HG03521 (cell line): ENCODE measurements at regions not wholly inside any gene's neighbourhood (a gene's known extent, or its start where the extent isn't known, plus 50 kb on each side); places are given as distances from the start of the nearest gene placed in this dataset.
"Not testable (repeated sequence)": the region's sequence is repeated elsewhere in the genome, so short reads cannot be mapped to it uniquely, and the experiment has no call there.

Source experiments
- ATAC-seq: cut with Tn5 transposase; IDR thresholded peaks from one replicate; pipeline ENCODE4 v1.9.1; 2021; ENCODE audit warnings: mild to moderate bottlenecking, moderate library complexity; ENCODE audit not compliant: unreplicated experiment

DNA sequence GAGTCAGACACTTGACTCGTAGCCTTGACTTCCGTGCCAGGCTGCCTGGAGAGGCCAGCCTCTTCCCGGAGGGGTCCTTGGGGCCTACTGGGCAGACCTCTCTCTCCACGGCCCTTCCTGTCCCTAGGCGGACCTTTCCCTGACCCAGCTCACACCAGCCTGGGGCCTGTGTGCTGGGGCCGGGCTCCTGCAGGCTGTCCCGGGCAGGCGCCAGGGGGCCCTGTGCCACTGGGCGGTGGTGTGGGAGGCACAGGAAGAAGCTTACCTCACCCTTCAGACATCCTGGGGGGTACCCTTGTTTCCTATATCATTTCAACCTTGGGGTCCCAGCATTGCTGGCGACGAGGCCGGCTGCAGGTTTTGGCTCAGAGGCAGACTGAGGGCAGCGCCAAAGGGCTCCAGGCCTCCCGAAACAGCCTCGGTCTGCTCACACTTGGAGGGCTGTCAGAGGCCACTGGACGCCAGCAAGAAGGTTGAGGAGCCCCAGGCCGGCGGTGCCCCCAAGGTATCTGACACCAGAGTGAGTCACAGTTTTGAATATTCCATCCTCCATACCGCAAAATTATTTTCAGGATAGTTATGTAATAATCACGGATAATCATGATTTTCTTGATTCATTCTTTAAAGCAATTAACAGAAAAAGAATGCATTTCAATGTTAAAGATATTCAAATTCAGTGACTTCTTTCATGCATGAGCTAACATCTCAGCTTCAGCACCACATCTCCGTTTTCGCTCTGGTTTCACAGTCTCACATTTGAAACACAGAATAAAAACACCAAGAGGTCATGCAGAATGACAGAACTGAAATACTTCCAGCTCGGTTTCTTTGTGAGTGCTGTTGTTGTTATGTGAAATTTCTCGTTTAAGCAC, 3967.6 kb upstream of the TPTE start:
- ATAC-seq: not testable (repeated sequence)

DNA sequence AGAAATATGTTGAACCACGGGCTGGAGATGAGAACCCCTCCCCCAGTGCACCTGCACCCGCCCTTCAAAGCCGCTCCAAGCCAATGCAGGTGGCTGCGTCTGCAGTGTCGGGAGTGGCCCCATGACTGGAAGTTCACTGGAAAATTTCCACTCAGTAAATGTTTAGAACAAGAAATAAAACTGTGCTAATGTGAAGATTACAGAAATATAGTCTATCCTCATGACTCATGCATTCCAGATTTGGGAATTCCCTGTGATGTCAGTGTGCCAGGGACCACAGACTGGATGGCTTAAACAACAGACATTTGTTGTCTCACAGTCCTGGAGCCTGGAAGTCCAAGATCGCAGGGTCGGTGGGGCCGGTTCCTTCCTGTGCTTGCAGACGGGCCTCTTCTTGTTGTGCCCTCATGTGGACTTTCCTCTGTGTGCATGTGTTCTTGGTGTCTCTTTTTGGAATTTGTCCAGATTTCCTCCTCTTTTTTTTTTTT, 3967.0 kb upstream of the TPTE start:
- ATAC-seq: not testable (repeated sequence)

DNA sequence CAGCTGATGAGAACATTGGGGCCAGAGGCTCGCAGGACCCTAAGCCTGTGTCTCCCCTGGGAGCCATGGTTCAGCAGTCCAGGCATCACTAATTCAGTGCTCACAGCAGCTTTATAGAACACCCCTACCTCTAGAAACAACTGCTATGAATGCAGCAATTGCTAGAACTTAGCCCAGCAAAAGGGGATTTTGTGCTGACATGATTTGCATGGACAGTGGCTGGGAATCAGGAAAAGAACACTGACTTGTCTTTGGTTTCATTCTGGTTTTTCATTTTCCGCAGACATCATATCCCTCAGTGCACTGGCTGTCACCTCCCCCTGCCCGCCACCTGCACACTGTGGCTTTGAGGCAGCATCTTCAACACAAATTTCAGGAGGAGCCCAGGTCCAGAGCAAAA, 3964.9 kb upstream of the TPTE start:
- ATAC-seq: peak; percentile 50

DNA sequence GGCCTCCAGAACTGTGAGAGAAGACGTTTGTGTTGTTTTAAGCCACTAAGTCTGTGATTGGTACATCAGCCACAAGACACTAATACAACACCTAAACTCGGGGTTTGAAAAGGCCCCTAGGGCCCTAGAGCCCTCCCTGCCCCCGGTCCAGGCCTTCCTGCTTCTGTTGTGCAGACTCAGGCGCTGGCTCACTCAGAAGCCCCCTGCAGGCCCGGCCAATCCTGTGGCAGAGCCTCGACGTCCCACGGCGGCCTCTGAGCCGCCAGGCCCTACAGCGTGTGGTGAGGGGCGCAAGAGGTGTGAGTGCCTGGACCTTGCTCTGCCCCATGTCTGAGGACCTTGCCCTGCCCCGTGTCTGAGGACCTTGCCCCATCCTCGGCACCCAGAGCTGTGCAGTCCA, 3964.0 kb upstream of the TPTE start:
- ATAC-seq: not testable (repeated sequence)

DNA sequence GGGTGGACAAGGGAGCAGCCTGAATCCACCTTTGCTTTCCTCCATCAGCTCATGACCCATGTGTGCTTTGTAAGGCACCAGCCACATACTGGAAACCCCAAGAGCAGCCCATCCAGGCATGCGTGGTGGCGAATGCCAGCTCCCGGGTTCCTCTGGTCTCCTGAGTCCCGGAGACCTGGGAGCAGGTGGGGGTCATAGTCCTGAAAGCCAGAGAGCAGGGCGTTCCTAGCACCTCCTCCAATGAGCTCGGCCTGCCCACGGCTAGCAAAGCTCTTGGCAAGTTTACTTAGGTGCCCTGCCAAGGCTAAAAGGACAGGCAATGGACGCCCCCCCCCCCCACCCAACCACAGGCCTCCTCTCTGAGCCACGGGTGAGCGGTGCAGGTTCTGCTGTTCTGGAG, 3960.2 kb upstream of the TPTE start:
- ATAC-seq: not testable (repeated sequence)

DNA sequence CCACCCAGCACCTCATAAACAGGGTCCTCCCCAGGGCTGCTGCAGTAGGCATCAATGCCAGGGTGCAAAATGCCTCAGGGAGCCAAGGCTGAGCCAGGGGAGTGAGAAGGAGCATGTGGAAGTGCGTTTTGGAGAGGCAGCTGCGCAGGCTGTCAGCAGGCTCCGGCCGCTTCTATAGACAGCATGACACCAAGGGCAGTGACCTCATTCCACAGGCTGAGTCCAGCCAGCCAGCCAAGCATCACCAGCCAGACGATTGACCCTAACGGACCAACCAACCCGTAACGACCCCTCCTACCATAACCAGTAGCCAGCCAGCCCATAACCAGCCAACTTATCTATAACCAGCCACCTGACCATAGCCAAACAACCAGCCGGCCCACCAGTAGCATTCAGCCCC, 3959.8 kb upstream of the TPTE start:
- ATAC-seq: not testable (repeated sequence)

DNA sequence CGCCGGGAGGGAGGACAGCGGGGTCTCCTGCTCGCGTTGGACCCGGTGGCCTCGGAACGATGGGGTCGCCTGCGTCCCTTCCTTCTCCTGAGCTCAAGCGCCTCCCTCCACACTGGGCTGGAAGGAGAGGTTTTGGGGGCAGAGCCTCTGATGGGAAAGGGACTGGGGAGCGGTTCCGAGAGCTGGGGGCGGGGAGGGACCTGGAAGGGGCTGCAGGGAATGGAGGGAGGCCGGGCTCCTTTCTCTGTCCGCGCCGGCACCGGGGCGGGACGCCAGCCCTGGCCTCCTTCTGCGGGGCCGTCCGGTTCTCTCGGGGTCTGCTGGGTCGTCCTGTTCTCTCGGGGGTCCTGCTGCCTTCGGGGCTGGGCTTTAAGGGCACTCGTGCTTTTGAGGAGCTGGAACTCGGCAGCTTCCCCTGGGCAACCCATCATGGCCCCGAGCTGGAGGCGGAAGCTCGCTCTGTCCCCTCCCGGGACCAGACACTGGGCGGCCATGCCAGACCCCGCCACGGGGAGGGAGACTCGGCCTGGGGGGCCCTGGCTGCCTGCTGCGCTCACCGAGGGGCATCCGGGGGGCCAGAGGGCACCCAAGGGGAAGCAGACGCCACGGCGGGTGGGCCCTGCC, 3956.7 kb upstream of the TPTE start:
- ATAC-seq: not testable (repeated sequence)

DNA sequence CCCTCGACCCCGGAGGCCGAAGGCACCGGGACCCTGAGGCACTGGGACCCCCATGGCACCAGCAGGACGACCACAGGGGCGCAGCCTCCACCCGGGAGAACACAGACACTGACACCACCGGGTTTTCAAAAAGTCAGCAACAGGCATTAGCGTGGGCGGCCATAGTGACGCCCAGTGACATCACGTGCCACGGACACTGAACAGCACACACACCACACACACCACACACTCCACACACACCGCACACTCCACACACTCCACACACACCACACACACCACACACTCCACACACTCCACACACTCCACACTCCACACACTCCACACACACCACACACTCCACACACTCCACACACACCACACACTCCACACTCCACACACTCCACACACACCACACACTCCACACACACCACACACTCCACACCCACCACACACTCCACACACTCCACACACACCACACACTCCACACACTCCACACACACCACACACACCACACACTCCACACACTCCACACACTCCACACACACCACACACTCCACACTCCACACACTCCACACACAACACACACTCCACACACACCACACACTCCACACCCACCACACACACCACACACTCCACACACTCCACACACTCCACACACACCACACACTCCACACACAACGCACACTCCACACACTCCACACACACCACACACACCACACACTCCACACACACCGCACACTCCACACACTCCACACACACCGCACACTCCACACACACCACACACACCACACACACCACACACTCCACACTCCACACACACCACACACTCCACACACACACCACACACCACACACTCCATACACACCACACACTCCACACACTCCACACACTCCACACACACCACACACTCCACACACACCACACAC, 3955.9 kb upstream of the TPTE start:
- not testable (repeated sequence) for ATAC-seq

DNA sequence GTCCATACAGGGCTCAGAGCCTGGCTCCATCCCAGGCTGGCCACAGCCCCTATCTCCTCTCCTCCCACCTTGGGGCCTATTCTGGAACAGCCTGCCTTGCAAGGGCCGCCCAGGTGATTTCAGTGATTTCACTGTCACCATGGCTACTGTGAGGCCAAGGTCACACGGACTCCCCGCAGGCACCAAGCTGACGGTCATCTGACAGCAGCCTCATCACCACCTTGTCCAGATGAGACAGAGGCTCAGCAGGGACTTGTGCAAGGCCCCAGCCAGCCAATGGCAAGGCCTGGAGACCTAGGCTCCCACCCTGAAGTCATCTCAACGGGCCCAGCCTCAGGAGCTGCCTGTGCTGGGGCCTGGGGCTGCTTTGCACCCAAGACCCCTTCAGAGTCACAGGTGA, 3953.8 kb upstream of the TPTE start:
- ATAC-seq: not testable (repeated sequence)

DNA sequence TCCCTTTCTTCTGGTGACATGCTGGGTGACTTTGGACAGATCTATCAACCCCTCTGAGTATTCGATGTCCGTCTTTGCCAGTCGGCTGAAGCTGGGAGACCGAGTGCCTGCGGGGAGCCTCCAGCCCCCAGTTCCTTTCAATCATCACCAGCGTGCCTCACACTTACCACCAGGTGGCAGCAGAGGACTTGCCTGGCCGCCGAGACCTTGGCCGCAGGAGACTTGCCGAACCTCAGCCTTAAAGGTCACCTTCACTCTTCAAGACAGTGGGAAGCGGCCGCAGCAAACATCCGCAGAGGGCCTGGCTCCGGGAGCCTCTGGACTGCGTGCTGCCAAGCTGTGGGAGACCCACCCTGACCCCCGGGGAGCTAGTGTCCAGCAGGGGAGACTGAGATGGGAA, 3952.2 kb upstream of the TPTE start:
- not testable (repeated sequence) for ATAC-seq

DNA sequence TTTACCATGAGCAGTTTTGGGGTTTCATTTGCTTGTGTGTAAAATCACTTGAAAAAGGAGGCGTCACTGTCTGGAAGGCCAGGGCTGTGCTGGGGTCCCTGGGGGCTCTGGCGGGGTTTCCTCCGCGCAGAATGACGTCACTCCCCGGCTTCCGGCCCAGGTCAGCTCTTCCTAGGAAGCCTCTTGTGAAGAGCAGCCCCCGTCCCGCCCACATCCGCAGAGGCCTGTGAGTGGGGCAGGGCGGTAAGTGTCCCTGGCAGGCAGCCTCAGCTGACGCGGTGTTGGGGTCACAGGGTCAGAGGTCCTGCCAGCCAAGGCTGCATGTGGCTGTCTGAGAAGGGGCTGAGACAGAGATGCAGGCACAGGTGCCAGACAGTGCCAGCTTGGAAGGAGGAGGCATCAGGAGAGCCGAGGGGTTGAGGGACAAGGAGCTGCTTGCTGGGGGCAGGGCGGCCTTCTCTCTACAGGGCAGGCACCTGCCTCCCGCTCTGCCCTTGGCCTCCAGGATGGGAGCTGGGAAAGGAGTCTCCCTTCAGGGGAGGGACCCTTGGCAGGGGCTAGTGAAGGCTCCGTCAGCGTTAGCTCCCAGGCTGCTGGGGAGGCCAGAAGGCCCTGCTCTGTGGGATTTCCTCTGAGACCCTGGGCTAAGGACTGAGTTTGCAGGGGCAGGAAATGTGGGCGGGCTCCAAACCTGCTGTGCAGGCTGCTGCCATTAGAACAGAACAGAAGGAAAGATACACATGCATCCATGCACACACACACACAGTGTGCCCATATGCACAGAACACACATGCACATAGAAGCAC, 3951.6 kb upstream of the TPTE start:
- ATAC-seq: not testable (repeated sequence)

DNA sequence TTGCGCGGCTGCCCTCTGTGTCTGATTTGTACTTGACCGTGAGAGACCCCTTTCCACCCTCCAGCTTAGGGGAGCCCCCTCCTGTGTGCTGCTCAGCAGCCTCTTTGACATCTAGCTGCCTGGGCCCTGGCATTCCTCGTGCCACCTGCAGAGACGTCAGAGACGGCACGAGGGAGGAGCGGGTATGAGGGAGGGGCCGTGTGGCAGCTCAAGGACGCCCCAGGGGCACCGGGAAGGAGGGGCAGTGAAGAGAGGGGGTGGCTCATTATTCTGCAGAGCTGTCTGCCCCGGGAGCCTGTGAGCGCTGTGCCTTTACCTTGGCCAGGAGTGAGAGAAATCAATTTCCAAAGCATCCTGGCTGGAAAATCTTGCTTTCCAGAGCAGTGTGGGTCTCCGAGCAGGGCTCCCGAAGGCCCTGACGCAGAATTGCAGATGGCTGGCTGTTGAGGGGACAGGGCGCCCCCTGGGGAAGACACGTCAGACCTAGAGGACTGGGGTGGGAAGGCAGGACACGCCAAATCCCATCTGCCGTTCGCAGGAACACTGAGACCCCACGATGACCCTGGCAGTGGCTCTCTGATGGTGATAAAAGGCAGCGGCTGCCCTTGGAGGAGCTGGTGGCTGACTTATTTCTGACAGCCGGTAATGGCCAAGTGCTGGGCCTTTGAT, 3950.5 kb upstream of the TPTE start:
- not testable (repeated sequence) for ATAC-seq

DNA sequence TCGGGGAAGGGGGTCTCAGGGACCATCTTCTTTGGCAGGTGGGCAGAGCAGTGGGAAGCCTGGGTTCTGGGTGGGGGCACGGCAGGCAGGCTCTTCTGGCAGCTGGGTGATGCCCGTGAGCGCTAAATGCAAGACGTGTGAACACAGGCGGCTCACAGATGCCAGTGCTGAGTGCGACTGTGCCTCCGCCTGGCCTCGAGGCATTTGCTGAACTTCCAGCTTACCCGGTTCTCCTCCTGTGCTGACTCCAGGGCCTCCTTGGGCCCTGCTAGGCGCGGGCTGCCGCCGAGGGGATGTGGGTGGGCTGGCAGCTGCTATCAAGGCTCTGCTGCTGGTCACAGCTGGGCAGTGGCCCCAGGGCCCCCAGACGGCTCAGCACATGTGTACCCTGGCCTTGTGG, 3947.8 kb upstream of the TPTE start:
- ATAC-seq: not testable (repeated sequence)

DNA sequence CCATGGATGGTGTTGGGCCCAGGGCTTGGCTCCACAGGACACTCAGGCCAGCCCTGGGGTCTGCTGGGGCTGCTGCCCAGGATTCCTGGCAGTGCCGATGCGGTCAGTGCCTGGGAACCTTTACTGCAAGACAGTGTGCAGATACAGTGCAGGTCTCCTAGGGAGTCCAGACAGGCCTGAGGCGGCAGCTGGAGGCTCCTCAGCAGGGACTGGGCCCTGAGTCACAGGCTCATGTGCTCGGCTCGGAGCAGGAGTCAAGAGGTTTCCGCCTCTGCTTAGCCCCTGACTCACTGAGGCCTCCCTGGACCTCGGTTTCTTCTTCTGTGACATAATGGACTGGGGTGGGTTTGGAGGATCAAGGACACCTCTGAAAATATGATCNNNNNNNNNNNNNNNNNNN, 3941.6 kb upstream of the TPTE start:
- not testable (repeated sequence) for ATAC-seq
